Activated B cell treated with CpG ODN at 0.5 μM for 24 hours (primary cell): ENCODE measurements at regions not wholly inside any gene's neighbourhood (a gene's known extent, or its start where the extent isn't known, plus 50 kb on each side); places are given as distances from the start of the nearest gene placed in this dataset.

Experiments
- ATAC-seq: fragments of 200-7000 bp; cut with Tn5 transposase; one replicate; pipeline ENCODE4 v1.10.0; 2021; ENCODE audit warnings: low read depth, mild to moderate bottlenecking, moderate library complexity
- CTCF ChIA-PET: fragments of 350-600 bp; sonication (Branson Sonifier 250); formaldehyde crosslinking; loops from one replicate; lab custom pipeline; 2021; ENCODE audit warnings: antibody characterized with exemption; lab: Charles Lee
- POLR2A ChIA-PET: fragments of 350-600 bp; sonication (Branson Sonifier 250); formaldehyde crosslinking; loops from one replicate; lab custom pipeline; 2021; ENCODE audit warnings: antibody characterized with exemption; lab: Charles Lee
- DNase-seq: peaks from one replicate; pipeline ENCODE4 v3.0.0; 2022
- H3K27ac Mint-ChIP-seq: one replicate; pipeline ENCODE4 v1.8.0; 2020; ENCODE audit warnings: mixed read lengths
- H3K27me3 Mint-ChIP-seq: one replicate; pipeline ENCODE4 v1.8.0; 2021; ENCODE audit warnings: mixed read lengths
- H3K36me3 Mint-ChIP-seq: one replicate; pipeline ENCODE4 v1.8.0; 2021; ENCODE audit warnings: low read depth, mixed read lengths
- H3K4me1 Mint-ChIP-seq: one replicate; pipeline ENCODE4 v1.8.0; 2021; ENCODE audit warnings: mixed read lengths
- H3K4me3 Mint-ChIP-seq: one replicate; pipeline ENCODE4 v1.8.0; 2020; ENCODE audit warnings: mild to moderate bottlenecking, mixed read lengths
- H3K9me3 Mint-ChIP-seq: one replicate; pipeline ENCODE4 v1.8.0; 2020; ENCODE audit warnings: mixed read lengths
- CTCF ChIP-seq: fragments of 200-600 bp; IDR thresholded peaks from one replicate; pipeline ENCODE4 v1.8.0; 2022; ENCODE audit warnings: antibody characterized with exemption, mild to moderate bottlenecking
- intact Hi-C: fragments of 100-400 bp; cut with micrococcal nuclease; formaldehyde crosslinking; loops from one replicate; pipeline ENCODE4 v1.15.1; 2024

- H3K4me1 Mint-ChIP-seq: no peaks in the 10 kb centered on the region
- no peaks in the 10 kb centered on the region for H3K27me3 Mint-ChIP-seq
- intact Hi-C loops: no loop called here
- POLR2A ChIA-PET: no interaction called here
- H3K36me3 Mint-ChIP-seq: no peaks in the 10 kb centered on the region
- H3K4me3 Mint-ChIP-seq: no peak overlapping the region
- CTCF ChIA-PET: no interaction called here
- TF ChIP-seq CTCF: no peak
- no peak for ATAC-seq
- no peaks in the 10 kb centered on the region for H3K9me3 Mint-ChIP-seq
- H3K27ac Mint-ChIP-seq: no peak overlapping the region
- no peak for DNase-seq
Observed at GRCh38 chr1:30130099-30130498, 593.3 kb downstream of the MATN1 start.

GRCh38 chr1:30129421-30130055, 593.8 kb downstream of the MATN1 start:
- no peak overlapping the region for H3K4me3 Mint-ChIP-seq
- no peaks in the 10 kb centered on the region for H3K36me3 Mint-ChIP-seq
- ChIA-PET POLR2A (no interaction called here), CTCF (no interaction called here)
- no peaks in the 10 kb centered on the region for H3K4me1 Mint-ChIP-seq
- DNase-seq: no peak
- H3K27ac Mint-ChIP-seq: no peak overlapping the region
- H3K9me3 Mint-ChIP-seq: no peaks in the 10 kb centered on the region
- no peaks in the 10 kb centered on the region for H3K27me3 Mint-ChIP-seq
- intact Hi-C loops: no loop called here
- ATAC-seq: no peak
- no peak for TF ChIP-seq CTCF

GRCh38 chr1:30129001-30129408, 594.4 kb downstream of the MATN1 start:
- TF ChIP-seq CTCF: no peak
- intact Hi-C loops: no loop called here
- no peaks in the 10 kb centered on the region for H3K4me1 Mint-ChIP-seq
- no peak overlapping the region for H3K4me3 Mint-ChIP-seq
- DNase-seq (no peak), ATAC-seq (no peak)
- no peaks in the 10 kb centered on the region for H3K9me3 Mint-ChIP-seq
- H3K27ac Mint-ChIP-seq: no peak overlapping the region
- ChIA-PET POLR2A (no interaction called here), CTCF (no interaction called here)
- no peaks in the 10 kb centered on the region for H3K27me3 Mint-ChIP-seq
- no peaks in the 10 kb centered on the region for H3K36me3 Mint-ChIP-seq

- Mint-ChIP-seq H3K4me3 (no peak overlapping the region), H3K27me3 (no peaks in the 10 kb centered on the region), H3K4me1 (no peaks in the 10 kb centered on the region), H3K36me3 (no peaks in the 10 kb centered on the region), H3K27ac (no peak overlapping the region), H3K9me3 (no peaks in the 10 kb centered on the region)
- no peak for TF ChIP-seq CTCF
- POLR2A ChIA-PET: no interaction called here
- DNase-seq (no peak), ATAC-seq (no peak)
- CTCF ChIA-PET: no interaction called here
- intact Hi-C loops: no loop called here
Observed at GRCh38 chr1:30126848-30127247, 596.5 kb downstream of the MATN1 start.

GRCh38 chr1:30125821-30126170, 597.6 kb downstream of the MATN1 start:
- ChIA-PET POLR2A (no interaction called here), CTCF (no interaction called here)
- Mint-ChIP-seq H3K4me3 (no peak overlapping the region), H3K27ac (no peak overlapping the region), H3K4me1 (no peaks in the 10 kb centered on the region), H3K27me3 (no peaks in the 10 kb centered on the region), H3K36me3 (no peaks in the 10 kb centered on the region), H3K9me3 (no peaks in the 10 kb centered on the region)
- ATAC-seq (no peak), DNase-seq (no peak)
- no peak for TF ChIP-seq CTCF
- intact Hi-C loops: no loop called here
